Brain microvascular endothelial cell (primary cell): ENCODE measurements at regions not wholly inside any gene's neighbourhood (a gene's known extent, or its start where the extent isn't known, plus 50 kb on each side); places are given as distances from the start of the nearest gene placed in this dataset.

ENCODE experiments used
- DNase-seq: peaks from one replicate; pipeline ENCODE4 v3.0.0-alpha.2; 2020
- H3K27ac ChIP-seq: fragments of 250-450 bp; sonication (Bioruptor Pico); 2 replicates; pipeline ENCODE4 v1.5.1; 2020; ENCODE audit warnings: mild to moderate bottlenecking, moderate library complexity
- H3K27me3 ChIP-seq: fragments of 250-450 bp; sonication (Bioruptor Pico); replicated peaks from 2 replicates; pipeline ENCODE4 v1.5.1; 2020; ENCODE audit warnings: mild to moderate bottlenecking
- H3K36me3 ChIP-seq: fragments of 250-450 bp; sonication (Bioruptor Pico); replicated peaks from 2 replicates; pipeline ENCODE4 v1.5.1; 2020; ENCODE audit warnings: mild to moderate bottlenecking
- H3K4me3 ChIP-seq: 2 replicates; pipeline ENCODE4 v1.5.1; 2011; ENCODE audit warnings: low read depth, mild to moderate bottlenecking, control low read depth, low read length, moderate library complexity
- in situ Hi-C: cut with HindIII; loops from 2 replicates; pipeline ENCODE4 v1.10.0; 2017; ENCODE audit warnings: low sequenced_read_pairs, low pct_ligation_motif_present
- TF ChIP-seq, protein P1 (sequence below): IDR thresholded peaks from 2 replicates; pipeline ENCODE4 v1.5.1; 2011; ENCODE audit warnings: low read depth, mild to moderate bottlenecking, moderate library complexity, low read length, control low read depth, inconsistent platforms; ENCODE audit errors: missing control alignments

GRCh38 chr2:150309311-150310080 is 178.0 kb downstream of the RND3 start:
- H3K36me3 ChIP-seq, result no peaks in the 10 kb centered on the region
- H3K27me3 ChIP-seq, result no peaks in the 10 kb centered on the region
- DNase-seq, result no peak
- in situ Hi-C loops, result no loop called here
- H3K4me3 ChIP-seq, result no peak overlapping the region
- no peak overlapping the region for H3K27ac ChIP-seq
- TF ChIP-seq, protein P1, sequence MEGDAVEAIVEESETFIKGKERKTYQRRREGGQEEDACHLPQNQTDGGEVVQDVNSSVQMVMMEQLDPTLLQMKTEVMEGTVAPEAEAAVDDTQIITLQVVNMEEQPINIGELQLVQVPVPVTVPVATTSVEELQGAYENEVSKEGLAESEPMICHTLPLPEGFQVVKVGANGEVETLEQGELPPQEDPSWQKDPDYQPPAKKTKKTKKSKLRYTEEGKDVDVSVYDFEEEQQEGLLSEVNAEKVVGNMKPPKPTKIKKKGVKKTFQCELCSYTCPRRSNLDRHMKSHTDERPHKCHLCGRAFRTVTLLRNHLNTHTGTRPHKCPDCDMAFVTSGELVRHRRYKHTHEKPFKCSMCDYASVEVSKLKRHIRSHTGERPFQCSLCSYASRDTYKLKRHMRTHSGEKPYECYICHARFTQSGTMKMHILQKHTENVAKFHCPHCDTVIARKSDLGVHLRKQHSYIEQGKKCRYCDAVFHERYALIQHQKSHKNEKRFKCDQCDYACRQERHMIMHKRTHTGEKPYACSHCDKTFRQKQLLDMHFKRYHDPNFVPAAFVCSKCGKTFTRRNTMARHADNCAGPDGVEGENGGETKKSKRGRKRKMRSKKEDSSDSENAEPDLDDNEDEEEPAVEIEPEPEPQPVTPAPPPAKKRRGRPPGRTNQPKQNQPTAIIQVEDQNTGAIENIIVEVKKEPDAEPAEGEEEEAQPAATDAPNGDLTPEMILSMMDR, result no peak

GRCh38 chr2:150307258-150307657 is 180.2 kb downstream of the RND3 start:
- TF ChIP-seq, protein P1, result no peak
- no peak for DNase-seq
- no peak overlapping the region for H3K4me3 ChIP-seq
- in situ Hi-C loops, result no loop called here
- H3K36me3 ChIP-seq, result no peaks in the 10 kb centered on the region
- H3K27me3 ChIP-seq, result no peaks in the 10 kb centered on the region
- no peak overlapping the region for H3K27ac ChIP-seq

GRCh38 chr2:150303281-150303680 is 184.2 kb downstream of the RND3 start:
- Histone ChIP-seq H3K36me3 (no peaks in the 10 kb centered on the region), H3K4me3 (no peak overlapping the region), H3K27me3 (no peaks in the 10 kb centered on the region), H3K27ac (no peak overlapping the region)
- no peak for DNase-seq
- in situ Hi-C loops, result no loop called here
- TF ChIP-seq, protein P1, result no peak

- TF ChIP-seq, protein P1, result no peak
- H3K27me3 ChIP-seq, result no peaks in the 10 kb centered on the region
- no peak for DNase-seq
- no peak overlapping the region for H3K27ac ChIP-seq
- no peak overlapping the region for H3K4me3 ChIP-seq
- no peaks in the 10 kb centered on the region for H3K36me3 ChIP-seq
- in situ Hi-C loops, result no loop called here
These were observed 188.7 kb downstream of the RND3 start for GRCh38 chr2:150298571-150299305.

DNA sequence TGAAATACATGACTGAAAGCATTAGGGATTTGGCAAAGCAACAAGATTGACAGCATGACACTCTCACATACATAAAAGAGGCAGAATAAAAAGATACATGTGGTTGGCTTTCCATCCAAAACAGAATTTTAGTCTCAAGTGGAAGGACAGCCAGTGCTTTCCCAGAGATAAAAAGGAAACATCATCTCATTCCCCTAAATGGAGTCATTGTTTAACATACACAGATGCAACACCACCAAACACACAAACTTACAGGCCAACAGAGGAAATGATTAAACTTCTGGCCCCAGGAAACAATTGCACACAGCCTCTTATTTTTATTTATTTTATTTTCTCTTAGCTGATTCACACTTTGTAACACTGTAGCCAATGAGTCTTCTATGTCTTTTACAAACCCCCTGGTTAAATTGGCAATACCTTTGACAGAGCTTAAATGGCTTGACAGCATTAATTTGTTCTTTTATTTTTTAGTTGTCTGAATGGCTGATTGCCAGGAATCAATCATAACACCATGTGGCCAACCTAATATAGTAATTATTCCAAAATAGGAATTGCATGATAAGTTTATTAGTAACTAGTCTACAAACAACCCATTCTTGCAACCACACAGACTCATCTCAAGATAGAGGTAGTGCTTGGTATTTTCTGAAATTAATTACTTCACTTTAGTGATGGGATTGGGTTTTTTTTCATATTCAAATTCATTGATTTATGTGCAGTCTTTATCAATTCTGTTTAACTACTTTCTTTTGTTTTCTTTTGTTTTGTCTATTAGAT is 190.5 kb downstream of the RND3 start:
- in situ Hi-C loops, result no loop called here
- peak overlapping the region; percentile 56 for H3K27ac ChIP-seq

More for the DNA sequence above, 190.5 kb downstream of the RND3 start:
- no peak overlapping the region for H3K4me3 ChIP-seq
- TF ChIP-seq, protein P1, result no peak
- DNase-seq, result peak; percentile 40
- no peaks in the 10 kb centered on the region for H3K27me3 ChIP-seq
- no peaks in the 10 kb centered on the region for H3K36me3 ChIP-seq
